Transverse colon (tissue), 4 donors: ENCODE measurements at regions not wholly inside any gene's neighbourhood (a gene's known extent, or its start where the extent isn't known, plus 50 kb on each side); places are given as distances from the start of the nearest gene placed in this dataset.
"Not testable (repeated sequence)": the region's sequence is repeated elsewhere in the genome, so short reads cannot be mapped to it uniquely, and the experiment has no call there.

ENCODE experiments used
- DNase-seq: peaks from one replicate; pipeline ENCODE4 v3.0.0-alpha.2; 2019
- H3K27ac ChIP-seq, 4 donors: fragments of 200-600 bp; sonication (generic); 2 replicates each; pipeline ENCODE4 v1.5.1; 2016 to 2018; ENCODE audit warnings: inconsistent platforms in 4 of 4
- H3K27me3 ChIP-seq: fragments of 200-600 bp; sonication (generic); 2 replicates; pipeline ENCODE4 v1.5.1; 2017; ENCODE audit warnings: inconsistent platforms
- H3K36me3 ChIP-seq, 4 donors: fragments of 200-600 bp; sonication (generic); 2 replicates each; pipeline ENCODE4 v1.5.1; 2017 to 2019; ENCODE audit warnings: inconsistent platforms in 4 of 4
- H3K4me1 ChIP-seq, 4 donors: fragments of 200-600 bp; sonication (generic); 2 replicates each; pipeline ENCODE4 v1.5.1; 2017 to 2020; ENCODE audit warnings: inconsistent platforms in 4 of 4
- H3K4me3 ChIP-seq, 4 donors: fragments of 200-600 bp; sonication (generic); 1 replicate in 1 of 4; 2 replicates in 3 of 4; pipeline versions ENCODE4 v1.5.1 to v1.6.1; 2017 to 2019; ENCODE audit warnings: inconsistent platforms in 4 of 4
- H3K9me3 ChIP-seq, 2 donors: fragments of 200-600 bp; sonication (generic); 2 replicates each; pipeline ENCODE4 v1.5.1; 2017 to 2019; ENCODE audit warnings: inconsistent platforms in 2 of 2
- EP300 ChIP-seq: sonication (generic); formaldehyde crosslinking; IDR thresholded peaks from one replicate; pipeline ENCODE4 v1.6.1; 2017; ENCODE audit warnings: antibody characterized with exemption, low read depth
- POLR2A ChIP-seq: fragments of 450-650 bp; IDR thresholded peaks from one replicate; pipeline ENCODE4 v1.6.1; 2016; ENCODE audit warnings: antibody characterized with exemption, mild to moderate bottlenecking, moderate library complexity
- POLR2AphosphoS5 ChIP-seq, 3 donors: sonication (generic); formaldehyde crosslinking; IDR thresholded peaks; one replicate each; pipeline ENCODE4 v1.6.1; 2016; ENCODE audit warnings: antibody characterized with exemption in 3 of 3
- WGBS, 2 donors: methylation state at CpG; one replicate each; pipeline ENCODE4 v1.1.5; 2018; ENCODE audit warnings: low coverage in 1 of 2; 5-methylcytosine and 5-hydroxymethylcytosine counted together
- in situ Hi-C, 4 donors: fragments of 200-750 bp; cut with MboI; loops; one replicate each; pipeline versions ENCODE4 v1.15.0 to v1.15.1; 2017; ENCODE audit warnings: low sequenced_read_pairs in 3 of 4, low pct_ligation_motif_present in 1 of 4, low pct_unique_long_range_greater_than_20kb in 1 of 4
- intact Hi-C: fragments of 100-400 bp; cut with DNase I; formaldehyde crosslinking; loops from one replicate; pipeline ENCODE4 v1.15.1; 2023; ENCODE audit warnings: low total_unique reads
- TF ChIP-seq, protein P1 (sequence below), 5 experiments: fragments of 200-600 bp in 3 of 5; fragments of 450-650 bp in 2 of 5; sonication (generic) in 3 of 5; IDR thresholded peaks; 1 replicate in 2 of 5; 2 replicates in 3 of 5; pipeline ENCODE4 v1.5.1; 2016 to 2017; ENCODE audit warnings: antibody characterized with exemption in 5 of 5, inconsistent platforms in 3 of 5, mild to moderate bottlenecking in 2 of 5, moderate library complexity in 1 of 5

GRCh38 chr14:30410986-30411385 is 148.0 kb upstream of the G2E3 start:
- Histone ChIP-seq H3K9me3 (no peaks in the 10 kb centered on the region), H3K4me1 (no peaks in the 10 kb centered on the region), H3K27me3 (no peaks in the 10 kb centered on the region), H3K27ac (no peak overlapping the region), H3K4me3 (no peak overlapping the region), H3K36me3 (no peaks in the 10 kb centered on the region)
- 61% methylated on average over 4 of the region's 4 CpGs for WGBS, 2 donors
- DNase-seq, result no peak
- in situ Hi-C loops, result no loop called here
- intact Hi-C loops, result no loop called here
- TF ChIP-seq, protein P1, sequence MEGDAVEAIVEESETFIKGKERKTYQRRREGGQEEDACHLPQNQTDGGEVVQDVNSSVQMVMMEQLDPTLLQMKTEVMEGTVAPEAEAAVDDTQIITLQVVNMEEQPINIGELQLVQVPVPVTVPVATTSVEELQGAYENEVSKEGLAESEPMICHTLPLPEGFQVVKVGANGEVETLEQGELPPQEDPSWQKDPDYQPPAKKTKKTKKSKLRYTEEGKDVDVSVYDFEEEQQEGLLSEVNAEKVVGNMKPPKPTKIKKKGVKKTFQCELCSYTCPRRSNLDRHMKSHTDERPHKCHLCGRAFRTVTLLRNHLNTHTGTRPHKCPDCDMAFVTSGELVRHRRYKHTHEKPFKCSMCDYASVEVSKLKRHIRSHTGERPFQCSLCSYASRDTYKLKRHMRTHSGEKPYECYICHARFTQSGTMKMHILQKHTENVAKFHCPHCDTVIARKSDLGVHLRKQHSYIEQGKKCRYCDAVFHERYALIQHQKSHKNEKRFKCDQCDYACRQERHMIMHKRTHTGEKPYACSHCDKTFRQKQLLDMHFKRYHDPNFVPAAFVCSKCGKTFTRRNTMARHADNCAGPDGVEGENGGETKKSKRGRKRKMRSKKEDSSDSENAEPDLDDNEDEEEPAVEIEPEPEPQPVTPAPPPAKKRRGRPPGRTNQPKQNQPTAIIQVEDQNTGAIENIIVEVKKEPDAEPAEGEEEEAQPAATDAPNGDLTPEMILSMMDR (IDR thresholded peaks at IDR 0.05), result no peak
- TF ChIP-seq POLR2A (no peak), POLR2AphosphoS5 (IDR thresholded peaks at IDR 0.05) (no peak), EP300 (no peak)

- H3K4me3 ChIP-seq, H3K27me3 ChIP-seq, in situ Hi-C loops, DNase-seq, H3K36me3 ChIP-seq, H3K9me3 ChIP-seq, H3K27ac ChIP-seq, H3K4me1 ChIP-seq, intact Hi-C loops: not testable (repeated sequence)
- 74 to 83% methylated on average over 8 of the region's 8 CpGs for WGBS, 2 donors
These were observed 145.8 kb upstream of the G2E3 start for GRCh38 chr14:30413184-30413583.

GRCh38 chr14:30417121-30417520 is 141.8 kb upstream of the G2E3 start:
- 95 to 100% methylated on average over 1 of the region's 1 CpG for WGBS, 2 donors
- TF ChIP-seq, protein P1 (IDR thresholded peaks at IDR 0.05), result no peak
- TF ChIP-seq POLR2AphosphoS5 (IDR thresholded peaks at IDR 0.05), result no peak
- Histone ChIP-seq H3K27me3 (no peaks in the 10 kb centered on the region), H3K4me1 (no peaks in the 10 kb centered on the region), H3K9me3 (no peaks in the 10 kb centered on the region), H3K4me3 (no peak overlapping the region), H3K27ac (no peak overlapping the region), H3K36me3 (no peaks in the 10 kb centered on the region)
- in situ Hi-C loops (no loop called here), intact Hi-C loops (no loop called here)
- DNase-seq, result no peak

- in situ Hi-C loops, result no loop called here
- no peaks in the 10 kb centered on the region for H3K27me3 ChIP-seq
- H3K36me3 ChIP-seq, result no peaks in the 10 kb centered on the region
- TF ChIP-seq POLR2AphosphoS5 (IDR thresholded peaks at IDR 0.05) (no peak), EP300 (no peak), POLR2A (no peak)
- TF ChIP-seq, protein P1 (IDR thresholded peaks at IDR 0.05), result no peak
- no peak for DNase-seq
- WGBS, 2 donors, result 33 to 36% methylated on average over 1 of the region's 1 CpG
- no peaks in the 10 kb centered on the region for H3K4me1 ChIP-seq
- intact Hi-C loops, result no loop called here
- H3K9me3 ChIP-seq, result no peaks in the 10 kb centered on the region
- H3K27ac ChIP-seq, result no peak overlapping the region
- H3K4me3 ChIP-seq, result no peak overlapping the region
These were observed 141.0 kb upstream of the G2E3 start for GRCh38 chr14:30417999-30418398.

GRCh38 chr14:30419037-30419436 is 139.9 kb upstream of the G2E3 start:
- H3K4me1 ChIP-seq, result no peaks in the 10 kb centered on the region
- TF ChIP-seq POLR2AphosphoS5 (IDR thresholded peaks at IDR 0.05) (no peak), POLR2A (no peak), EP300 (no peak)
- TF ChIP-seq, protein P1 (IDR thresholded peaks at IDR 0.05), result no peak
- H3K4me3 ChIP-seq, result no peak overlapping the region
- H3K27me3 ChIP-seq, result no peaks in the 10 kb centered on the region
- no peak for DNase-seq
- H3K36me3 ChIP-seq, result no peaks in the 10 kb centered on the region
- H3K9me3 ChIP-seq, result no peaks in the 10 kb centered on the region
- intact Hi-C loops (no loop called here), in situ Hi-C loops (no loop called here)
- H3K27ac ChIP-seq, result no peak overlapping the region
